Caco-2 (cell line): ENCODE measurements at regions not wholly inside any gene's neighbourhood (a gene's known extent, or its start where the extent isn't known, plus 50 kb on each side); places are given as distances from the start of the nearest gene placed in this dataset.

ENCODE experiments used
- BruUV-seq: library from RNA; stranded (reverse); fragments of 400-500 nt; replicated peaks from 2 replicates; lab custom pipeline; 2021; lab: Mats Ljungman, UMichigan
- CTCF ChIA-PET: fragments of 300-600 bp; sonication (Branson Sonifier 250); formaldehyde crosslinking; loops from one replicate; lab custom pipeline; 2022; ENCODE audit warnings: antibody characterized with exemption; lab: Charles Lee
- POLR2A ChIA-PET: fragments of 300-600 bp; sonication (Branson Sonifier 250); formaldehyde crosslinking; loops from one replicate; lab custom pipeline; 2022; ENCODE audit warnings: antibody characterized with exemption; lab: Charles Lee
- DNase-seq, 2 experiments: peaks; one replicate each; pipeline versions ENCODE4 v3.0.0 to v3.0.0-alpha.2; 2020 to 2022
- H3K27me3 ChIP-seq: replicated peaks from 2 replicates; pipeline ENCODE4 v1.6.0; 2011; ENCODE audit warnings: low read length; ENCODE audit not compliant: control insufficient read depth, insufficient read depth
- H3K36me3 ChIP-seq: 2 replicates; pipeline ENCODE4 v1.5.1; 2011; ENCODE audit warnings: low read length; ENCODE audit not compliant: control insufficient read depth, insufficient read depth
- H3K4me1 ChIP-seq: fragments of 250-450 bp; sonication (Bioruptor Pico); 2 replicates; pipeline ENCODE4 v1.5.1; 2020; ENCODE audit warnings: mild to moderate bottlenecking
- H3K4me3 ChIP-seq: 2 replicates; pipeline ENCODE4 v1.5.1; 2011; ENCODE audit warnings: low read depth, mild to moderate bottlenecking, control low read depth, low read length
- H3K9me3 ChIP-seq: fragments of 250-450 bp; sonication (Bioruptor Pico); 2 replicates; pipeline ENCODE4 v1.5.1; 2020; ENCODE audit warnings: mild to moderate bottlenecking, moderate library complexity
- H3K27ac Mint-ChIP-seq: one replicate; pipeline ENCODE4 v1.8.0; 2022; ENCODE audit warnings: mixed read lengths; ENCODE audit not compliant: unreplicated experiment
- H3K27me3 Mint-ChIP-seq: one replicate; pipeline ENCODE4 v1.8.0; 2022; ENCODE audit warnings: mixed read lengths; ENCODE audit not compliant: insufficient read depth, unreplicated experiment
- H3K36me3 Mint-ChIP-seq: one replicate; pipeline ENCODE4 v1.8.0; 2022; ENCODE audit warnings: mild to moderate bottlenecking, mixed read lengths; ENCODE audit not compliant: insufficient read depth, unreplicated experiment
- H3K4me1 Mint-ChIP-seq: one replicate; pipeline ENCODE4 v1.8.0; 2022; ENCODE audit warnings: low read depth, mixed read lengths; ENCODE audit not compliant: unreplicated experiment
- H3K4me3 Mint-ChIP-seq: one replicate; pipeline ENCODE4 v1.8.0; 2022; ENCODE audit warnings: mild to moderate bottlenecking, moderate library complexity, mixed read lengths; ENCODE audit not compliant: unreplicated experiment
- H3K9me3 Mint-ChIP-seq: one replicate; pipeline ENCODE4 v1.8.0; 2022; ENCODE audit warnings: mixed read lengths; ENCODE audit not compliant: unreplicated experiment
- CTCF ChIP-seq, 2 experiments: fragments of 200-600 bp in 1 of 2; IDR thresholded peaks; 1 replicate in 1 of 2; 2 replicates in 1 of 2; pipeline versions ENCODE4 v1.5.1 to v1.8.0; 2011 to 2022; ENCODE audit warnings: antibody characterized with exemption in 1 of 2, control low read depth in 1 of 2, inconsistent platforms in 1 of 2, low read depth in 1 of 2, low read length in 1 of 2, mild to moderate bottlenecking in 1 of 2, moderate library complexity in 1 of 2; ENCODE audit not compliant: insufficient read depth in 1 of 2, severe bottlenecking in 1 of 2, unreplicated experiment in 1 of 2
- intact Hi-C: fragments of 100-400 bp; cut with micrococcal nuclease; formaldehyde crosslinking; loops from one replicate; pipeline ENCODE4 v1.10.0; 2022; ENCODE audit not compliant: unreplicated experiment

GRCh38 chr3:193915099-193915498 is 220.8 kb upstream of the HES1 start:
- POLR2A ChIA-PET = interaction anchor here (0.6 to 1.9 kb wide), 6 partner anchors 17 to 227 kb away, joined by 3 to 17 read pairs (median 4); partner anchors contain the start of gene HES1
- Histone ChIP-seq H3K4me3 (no peak overlapping the region), H3K4me1 (peaks cover 71% of the 10 kb centered on the region), H3K9me3 (no peaks in the 10 kb centered on the region), H3K27me3 (no peaks in the 10 kb centered on the region), H3K36me3 (no peaks in the 10 kb centered on the region; the same call in none of the 2 replicates)
- H3K4me1 Mint-ChIP-seq = peaks cover 64% of the 10 kb centered on the region
- intact Hi-C loops = loop anchor here (1.0 to 10.0 kb wide), 6 partner anchors 64 to 400 kb away; no protein-coding TSS in a partner anchor
- no peak overlapping the region for H3K27ac Mint-ChIP-seq
- no peaks in the 10 kb centered on the region for H3K36me3 Mint-ChIP-seq
- CTCF ChIA-PET = interaction anchor here (0.7 to 1.6 kb wide), 5 partner anchors 40 to 132 kb away, joined by 3 to 8 read pairs (median 3); no protein-coding TSS in a partner anchor
- no peaks in the 10 kb centered on the region for H3K27me3 Mint-ChIP-seq
- peak; percentile 73 to 79 for DNase-seq
- H3K4me3 Mint-ChIP-seq = no peak overlapping the region
- TF ChIP-seq CTCF (IDR thresholded peaks at IDR 0.05; ENCODE audit: insufficient read depth in 1 of 2, low read depth in 1 of 2, low read length in 1 of 2, severe bottlenecking in 1 of 2, unreplicated experiment in 1 of 2) = no peak
- no peaks in the 10 kb centered on the region for H3K9me3 Mint-ChIP-seq
- no TSS peak for BruUV-seq

GRCh38 chr3:193915613-193916012 is 220.3 kb upstream of the HES1 start:
- DNase-seq = peak in 1 of 2 experiments; percentile 41
- no peak for TF ChIP-seq CTCF (IDR thresholded peaks at IDR 0.05; ENCODE audit: insufficient read depth in 1 of 2, low read depth in 1 of 2, low read length in 1 of 2, severe bottlenecking in 1 of 2, unreplicated experiment in 1 of 2)
- POLR2A ChIA-PET = interaction anchor here (0.6 to 1.9 kb wide), 3 partner anchors 17 to 220 kb away, joined by 3 to 17 read pairs (median 14); partner anchors contain the start of gene HES1
- Histone ChIP-seq H3K36me3 (no peaks in the 10 kb centered on the region; the same call in none of the 2 replicates), H3K4me3 (no peak overlapping the region), H3K9me3 (no peaks in the 10 kb centered on the region; the same call in none of the 2 replicates), H3K4me1 (peaks cover 66% of the 10 kb centered on the region), H3K27me3 (no peaks in the 10 kb centered on the region)
- Mint-ChIP-seq H3K9me3 (no peaks in the 10 kb centered on the region), H3K4me3 (no peak overlapping the region), H3K27ac (peak overlapping the region; percentile 50), H3K36me3 (no peaks in the 10 kb centered on the region), H3K27me3 (no peaks in the 10 kb centered on the region), H3K4me1 (peaks cover 60% of the 10 kb centered on the region)
- CTCF ChIA-PET = interaction anchor here (1.3 to 1.6 kb wide), 2 partner anchors 72 to 133 kb away, joined by 3 to 8 read pairs; no protein-coding TSS in a partner anchor
- intact Hi-C loops = loop anchor here (1.0 to 10.0 kb wide), 6 partner anchors 64 to 400 kb away; no protein-coding TSS in a partner anchor
- BruUV-seq = no TSS peak

GRCh38 chr3:193917158-193917557 is 218.8 kb upstream of the HES1 start:
- Histone ChIP-seq H3K27me3 (no peaks in the 10 kb centered on the region), H3K4me1 (peaks cover 55% of the 10 kb centered on the region), H3K36me3 (no peaks in the 10 kb centered on the region; the same call in none of the 2 replicates), H3K9me3 (no peaks in the 10 kb centered on the region; the same call in none of the 2 replicates), H3K4me3 (no peak overlapping the region)
- intact Hi-C loops = loop anchor here (1.0 to 10.0 kb wide), 2 partner anchors 154 to 252 kb away; no protein-coding TSS in a partner anchor
- TF ChIP-seq CTCF (IDR thresholded peaks at IDR 0.05; ENCODE audit: insufficient read depth in 1 of 2, low read depth in 1 of 2, low read length in 1 of 2, severe bottlenecking in 1 of 2, unreplicated experiment in 1 of 2) = no peak
- DNase-seq = no peak
- H3K27ac Mint-ChIP-seq = peak overlapping the region; percentile 65
- no peaks in the 10 kb centered on the region for H3K27me3 Mint-ChIP-seq
- H3K4me1 Mint-ChIP-seq = peaks cover 46% of the 10 kb centered on the region
- no peak overlapping the region for H3K4me3 Mint-ChIP-seq
- H3K36me3 Mint-ChIP-seq = no peaks in the 10 kb centered on the region
- BruUV-seq = no TSS peak
- POLR2A ChIA-PET = interaction anchor here (0.8 to 1.2 kb wide), 2 partner anchors 73 to 222 kb away, joined by 3 read pairs; no protein-coding TSS in a partner anchor
- no peaks in the 10 kb centered on the region for H3K9me3 Mint-ChIP-seq
- CTCF ChIA-PET = interaction anchor here (0.7 to 1.5 kb wide), 3 partner anchors 153 to 214 kb away, joined by 3 to 4 read pairs (median 3); no protein-coding TSS in a partner anchor
